Pulmonary artery endothelial cell (primary cell): ENCODE measurements at regions not wholly inside any gene's neighbourhood (a gene's known extent, or its start where the extent isn't known, plus 50 kb on each side); places are given as distances from the start of the nearest gene placed in this dataset.

Source experiments
- DNase-seq: peaks from one replicate; pipeline ENCODE4 v3.0.0-alpha.2; 2011; ENCODE audit warnings: low read depth, low spot score

DNA sequence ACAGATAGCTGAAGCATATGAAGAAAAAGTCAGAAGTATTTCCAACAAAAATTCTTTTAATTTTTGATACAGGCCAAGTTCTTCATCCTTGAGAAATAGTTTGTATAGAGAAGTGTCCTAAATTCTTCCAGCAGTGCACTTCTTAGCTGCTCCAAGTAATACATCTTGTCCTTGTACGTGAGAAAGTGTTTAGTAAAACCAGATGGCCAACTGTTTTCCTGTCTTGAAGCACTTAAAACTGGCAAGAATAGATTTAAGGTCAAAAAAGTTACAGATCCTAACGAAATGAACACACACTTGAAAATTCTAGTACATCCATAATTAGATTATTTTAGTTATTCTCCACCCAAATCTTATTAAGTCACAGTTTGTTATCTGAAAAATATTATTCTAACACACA is 52.2 kb upstream of the HSF2 start:
- DNase-seq, result no peak

DNA sequence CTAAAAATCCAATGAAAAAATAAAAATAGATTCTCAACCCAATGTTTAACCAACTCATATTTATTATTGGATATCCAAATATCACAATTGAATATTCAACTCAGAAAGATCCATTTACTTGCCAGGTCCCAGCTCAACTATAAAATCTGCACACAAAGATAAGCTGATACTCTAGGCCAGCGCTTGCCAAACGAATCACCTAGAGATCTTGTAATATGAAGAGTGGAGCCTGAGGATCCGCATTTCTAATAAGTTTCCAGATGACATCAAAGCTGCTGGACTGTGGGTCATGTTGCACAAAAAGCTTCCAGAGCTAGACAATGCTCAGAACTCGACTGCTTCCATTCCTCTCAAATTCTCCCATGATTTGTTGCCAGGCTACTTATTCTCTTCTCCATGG is 51.7 kb upstream of the HSF2 start:
- no peak for DNase-seq
